Keratinocyte (primary cell): ENCODE measurements at regions not wholly inside any gene's neighbourhood (a gene's known extent, or its start where the extent isn't known, plus 50 kb on each side); places are given as distances from the start of the nearest gene placed in this dataset.

Experiments used
- EZH2 ChIP-seq: IDR thresholded peaks from one replicate; pipeline ENCODE4 v1.6.1; 2012; ENCODE audit warnings: inconsistent platforms, mild to moderate bottlenecking, low read length, moderate library complexity
- TF ChIP-seq, protein P1 (sequence below), 3 experiments: IDR thresholded peaks in 1 of 3; conservative IDR thresholded peaks in 1 of 3; optimal IDR thresholded peaks in 1 of 3; 2 replicates in 2 of 3; 3 replicates in 1 of 3; pipeline versions ENCODE3 to v1.5.1; 2011; ENCODE audit warnings: low read length in 3 of 3, mild to moderate bottlenecking in 3 of 3, moderate library complexity in 2 of 3, control low read depth in 1 of 3, inconsistent platforms in 1 of 3; ENCODE audit not compliant: insufficient read depth in 2 of 3; ENCODE audit errors: extremely low read depth in 1 of 3

DNA sequence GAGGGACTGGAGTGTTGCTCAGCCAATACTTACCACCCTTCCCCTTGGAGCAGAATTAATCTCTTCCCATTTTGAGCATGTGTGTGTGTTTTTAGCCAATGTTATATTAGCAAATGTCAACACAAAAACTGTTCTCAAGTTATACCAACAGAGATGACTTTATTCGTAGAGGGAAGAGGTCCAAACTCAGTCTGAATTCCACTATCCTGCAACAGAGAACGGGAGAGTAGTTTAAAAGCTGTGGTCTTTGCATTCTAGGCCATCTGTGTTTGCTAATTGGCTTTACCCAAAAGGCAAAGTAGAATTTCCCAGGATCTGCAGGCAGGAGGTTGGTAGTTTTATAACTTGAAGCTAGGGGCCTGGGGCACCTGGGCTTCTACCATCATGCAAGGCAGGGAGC lies 847.9 kb upstream of the TMEM132C start:
- TF ChIP-seq, protein P1, sequence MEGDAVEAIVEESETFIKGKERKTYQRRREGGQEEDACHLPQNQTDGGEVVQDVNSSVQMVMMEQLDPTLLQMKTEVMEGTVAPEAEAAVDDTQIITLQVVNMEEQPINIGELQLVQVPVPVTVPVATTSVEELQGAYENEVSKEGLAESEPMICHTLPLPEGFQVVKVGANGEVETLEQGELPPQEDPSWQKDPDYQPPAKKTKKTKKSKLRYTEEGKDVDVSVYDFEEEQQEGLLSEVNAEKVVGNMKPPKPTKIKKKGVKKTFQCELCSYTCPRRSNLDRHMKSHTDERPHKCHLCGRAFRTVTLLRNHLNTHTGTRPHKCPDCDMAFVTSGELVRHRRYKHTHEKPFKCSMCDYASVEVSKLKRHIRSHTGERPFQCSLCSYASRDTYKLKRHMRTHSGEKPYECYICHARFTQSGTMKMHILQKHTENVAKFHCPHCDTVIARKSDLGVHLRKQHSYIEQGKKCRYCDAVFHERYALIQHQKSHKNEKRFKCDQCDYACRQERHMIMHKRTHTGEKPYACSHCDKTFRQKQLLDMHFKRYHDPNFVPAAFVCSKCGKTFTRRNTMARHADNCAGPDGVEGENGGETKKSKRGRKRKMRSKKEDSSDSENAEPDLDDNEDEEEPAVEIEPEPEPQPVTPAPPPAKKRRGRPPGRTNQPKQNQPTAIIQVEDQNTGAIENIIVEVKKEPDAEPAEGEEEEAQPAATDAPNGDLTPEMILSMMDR (optimal IDR thresholded peaks at IDR 0.05 in 1 of 3, IDR thresholded peaks at IDR 0.05 in 1 of 3, conservative IDR thresholded peaks at IDR 0.05 in 1 of 3; ENCODE audit: extremely low read depth in 1 of 3, insufficient read depth in 2 of 3, low read length in 3 of 3) = no peak
- TF ChIP-seq EZH2 = no peak
